H1 (cell line): ENCODE measurements at regions not wholly inside any gene's neighbourhood (a gene's known extent, or its start where the extent isn't known, plus 50 kb on each side); places are given as distances from the start of the nearest gene placed in this dataset.

Source experiments
- ASH2L ChIP-seq: fragments of 200-600, 300-600 bp; sonication (generic); IDR thresholded peaks from one replicate; pipeline ENCODE4 v1.7.1; 2017; ENCODE audit warnings: low read length
- CEBPB ChIP-seq: IDR thresholded peaks from 2 replicates; pipeline ENCODE4 v1.6.1; 2012; ENCODE audit warnings: low read depth, low read length
- KDM4A ChIP-seq: IDR thresholded peaks from one replicate; pipeline ENCODE4 v1.7.1; 2012; ENCODE audit warnings: low read depth, mild to moderate bottlenecking, moderate library complexity, low read length, inconsistent platforms; ENCODE audit not compliant: severe bottlenecking
- NANOG ChIP-seq: IDR thresholded peaks from 2 replicates; pipeline ENCODE4 v1.6.1; 2011; ENCODE audit warnings: low read length, low read depth, mild to moderate bottlenecking, inconsistent platforms; ENCODE audit not compliant: insufficient read depth, poor library complexity, severe bottlenecking
- SIN3A ChIP-seq, 2 experiments: IDR thresholded peaks in 1 of 2; conservative IDR thresholded peaks in 1 of 2; 2 replicates each; pipeline ENCODE4 v1.6.1; 2011 to 2012; ENCODE audit warnings: low read length in 2 of 2, improper control_type of control experiment in 1 of 2, low read depth in 1 of 2, mild to moderate bottlenecking in 1 of 2
- TAF7 ChIP-seq: optimal IDR thresholded peaks from 2 replicates; pipeline ENCODE3; 2011; ENCODE audit warnings: low read depth, mild to moderate bottlenecking, inconsistent platforms, low read length, moderate library complexity, borderline replicate concordance
- YY1 ChIP-seq: IDR thresholded peaks from 2 replicates; pipeline ENCODE4 v1.6.1; 2011; ENCODE audit warnings: low read depth, mild to moderate bottlenecking, low read length

GRCh38 chr2:62410926-62411456 is 95.0 kb downstream of the TMEM17 start (continued):
- TF ChIP-seq KDM4A, result no peak
- TF ChIP-seq NANOG, result no peak
- no peak for TF ChIP-seq YY1
- TF ChIP-seq SIN3A (conservative IDR thresholded peaks at IDR 0.05 in 1 of 2, IDR thresholded peaks at IDR 0.05 in 1 of 2; ENCODE audit: low read depth in 1 of 2, low read length in 2 of 2), result no peak
- no peak for TF ChIP-seq ASH2L
- no peak for TF ChIP-seq TAF7
- TF ChIP-seq CEBPB, result no peak
